Prostate gland (tissue), 2 donors: ENCODE measurements at regions not wholly inside any gene's neighbourhood (a gene's known extent, or its start where the extent isn't known, plus 50 kb on each side); places are given as distances from the start of the nearest gene placed in this dataset.
"Not testable (repeated sequence)": the region's sequence is repeated elsewhere in the genome, so short reads cannot be mapped to it uniquely, and the experiment has no call there.

Experiments
- DNase-seq: peaks from one replicate; pipeline ENCODE4 v3.0.0-alpha.2; 2019; ENCODE audit warnings: low spot score
- H3K27ac ChIP-seq, 2 donors: fragments of 200-600 bp; sonication (generic); 2 replicates each; pipeline ENCODE4 v1.5.1; 2017 to 2019
- H3K27me3 ChIP-seq: fragments of 200-600 bp; sonication (generic); replicated peaks from 2 replicates; pipeline ENCODE4 v1.5.1; 2019; ENCODE audit not compliant: insufficient read depth
- H3K36me3 ChIP-seq, 2 donors: fragments of 200-600 bp; sonication (generic); 1 replicate in 1 of 2; 2 replicates in 1 of 2; pipeline versions ENCODE4 v1.5.1 to v1.8.1; 2017 to 2019
- H3K4me1 ChIP-seq: fragments of 200-600 bp; sonication (generic); replicated peaks from 2 replicates; pipeline ENCODE4 v1.5.1; 2019
- H3K4me3 ChIP-seq, 2 donors: fragments of 200-600 bp; sonication (generic); 2 replicates each; pipeline ENCODE4 v1.5.1; 2017 to 2019
- H3K9me3 ChIP-seq: fragments of 200-600 bp; sonication (generic); 2 replicates; pipeline ENCODE4 v1.5.1; 2017
- CTCF ChIP-seq, 4 experiments: fragments of 200-600 bp in 2 of 4; fragments of 450-650 bp in 2 of 4; sonication (generic) in 2 of 4; IDR thresholded peaks; 1 replicate in 3 of 4; 2 replicates in 1 of 4; pipeline ENCODE4 v1.5.1; 2016 to 2019; ENCODE audit warnings: antibody characterized with exemption in 4 of 4, mild to moderate bottlenecking in 2 of 4, moderate library complexity in 2 of 4
- POLR2A ChIP-seq: fragments of 450-650 bp; IDR thresholded peaks from one replicate; pipeline ENCODE4 v1.6.1; 2016; ENCODE audit warnings: antibody characterized with exemption, mild to moderate bottlenecking
- POLR2AphosphoS5 ChIP-seq: sonication (generic); formaldehyde crosslinking; IDR thresholded peaks from one replicate; pipeline ENCODE4 v1.6.1; 2017; ENCODE audit warnings: antibody characterized with exemption
- WGBS: methylation state at CpG from one replicate; pipeline ENCODE4 v1.1.5; 2018; 5-methylcytosine and 5-hydroxymethylcytosine counted together
- intact Hi-C: fragments of 100-400 bp; cut with DNase I; formaldehyde crosslinking; loops from one replicate; pipeline ENCODE4 v1.14.2; 2022

- TF ChIP-seq CTCF (IDR thresholded peaks at IDR 0.05), result no peak
- no peak for TF ChIP-seq POLR2AphosphoS5
- no peak for TF ChIP-seq POLR2A
- WGBS, result 62% methylated on average over 2 of the region's 2 CpGs
- no peaks in the 10 kb centered on the region for H3K4me1 ChIP-seq
- H3K4me3 ChIP-seq, result no peak overlapping the region
- intact Hi-C loops, result no loop called here
- no peaks in the 10 kb centered on the region for H3K36me3 ChIP-seq
- no peaks in the 10 kb centered on the region for H3K27me3 ChIP-seq
- H3K9me3 ChIP-seq, result no peaks in the 10 kb centered on the region
- no peak for DNase-seq
- no peak overlapping the region for H3K27ac ChIP-seq
Measured at GRCh38 chr3:132136334-132136716, 101.5 kb upstream of the CPNE4 start.

GRCh38 chr3:132136902-132137301, 102.1 kb upstream of the CPNE4 start:
- DNase-seq, H3K36me3 ChIP-seq, intact Hi-C loops, H3K4me1 ChIP-seq, H3K9me3 ChIP-seq, H3K4me3 ChIP-seq, H3K27me3 ChIP-seq, H3K27ac ChIP-seq: not testable (repeated sequence)
- 73% methylated on average over 20 of the region's 23 CpGs for WGBS

GRCh38 chr3:132145833-132146232, 111.0 kb upstream of the CPNE4 start:
- intact Hi-C loops, result no loop called here
- WGBS, result 45% methylated on average over 2 of the region's 2 CpGs
- TF ChIP-seq POLR2A (no peak), CTCF (IDR thresholded peaks at IDR 0.05) (no peak), POLR2AphosphoS5 (no peak)
- Histone ChIP-seq H3K27me3 (no peaks in the 10 kb centered on the region), H3K4me3 (no peak overlapping the region), H3K36me3 (no peaks in the 10 kb centered on the region), H3K4me1 (no peaks in the 10 kb centered on the region), H3K9me3 (no peaks in the 10 kb centered on the region), H3K27ac (no peak overlapping the region)
- DNase-seq, result no peak

GRCh38 chr3:132154619-132155018, 119.8 kb upstream of the CPNE4 start:
- Histone ChIP-seq H3K27me3 (no peaks in the 10 kb centered on the region), H3K36me3 (no peaks in the 10 kb centered on the region), H3K4me3 (no peak overlapping the region), H3K4me1 (no peaks in the 10 kb centered on the region), H3K27ac (no peak overlapping the region), H3K9me3 (no peaks in the 10 kb centered on the region)
- WGBS, result 40% methylated on average over 5 of the region's 5 CpGs
- intact Hi-C loops, result no loop called here
- no peak for TF ChIP-seq CTCF (IDR thresholded peaks at IDR 0.05)
- TF ChIP-seq POLR2A, result no peak
- TF ChIP-seq POLR2AphosphoS5, result no peak
- no peak for DNase-seq

- intact Hi-C loops, result no loop called here
- TF ChIP-seq CTCF (IDR thresholded peaks at IDR 0.05) (no peak), POLR2A (no peak), POLR2AphosphoS5 (no peak)
- 100% methylated on average over 2 of the region's 2 CpGs for WGBS
- Histone ChIP-seq H3K4me1 (no peaks in the 10 kb centered on the region), H3K4me3 (no peak overlapping the region), H3K27ac (no peak overlapping the region), H3K9me3 (no peaks in the 10 kb centered on the region), H3K27me3 (no peaks in the 10 kb centered on the region), H3K36me3 (no peaks in the 10 kb centered on the region)
- DNase-seq, result no peak
Measured at GRCh38 chr3:132159145-132159544, 124.3 kb upstream of the CPNE4 start.

- H3K27me3 ChIP-seq, result no peaks in the 10 kb centered on the region
- no peaks in the 10 kb centered on the region for H3K36me3 ChIP-seq
- H3K4me3 ChIP-seq, result no peak overlapping the region
- no peaks in the 10 kb centered on the region for H3K4me1 ChIP-seq
- WGBS, result 70% methylated on average over 1 of the region's 1 CpG
- no peak for DNase-seq
- TF ChIP-seq CTCF (IDR thresholded peaks at IDR 0.05) (no peak), POLR2AphosphoS5 (no peak), POLR2A (no peak)
- intact Hi-C loops, result no loop called here
- H3K27ac ChIP-seq, result no peak overlapping the region
- no peaks in the 10 kb centered on the region for H3K9me3 ChIP-seq
Measured at GRCh38 chr3:132160198-132160597, 125.4 kb upstream of the CPNE4 start.
